ENCODE measurements at regions not wholly inside any gene's neighbourhood (a gene's known extent, or its start where the extent isn't known, plus 50 kb on each side); places are given as distances from the start of the nearest gene placed in this dataset.

- H3K9ac ChIP-seq (ENCODE audit: insufficient read depth in 1 of 2, low read length in 2 of 2) = no peak overlapping the region
- no peaks in the 10 kb centered on the region for H3K36me3 ChIP-seq (ENCODE audit: control insufficient read depth in 4 of 4, insufficient read depth in 4 of 4, low read length in 4 of 4)
- TF ChIP-seq, protein P1, sequence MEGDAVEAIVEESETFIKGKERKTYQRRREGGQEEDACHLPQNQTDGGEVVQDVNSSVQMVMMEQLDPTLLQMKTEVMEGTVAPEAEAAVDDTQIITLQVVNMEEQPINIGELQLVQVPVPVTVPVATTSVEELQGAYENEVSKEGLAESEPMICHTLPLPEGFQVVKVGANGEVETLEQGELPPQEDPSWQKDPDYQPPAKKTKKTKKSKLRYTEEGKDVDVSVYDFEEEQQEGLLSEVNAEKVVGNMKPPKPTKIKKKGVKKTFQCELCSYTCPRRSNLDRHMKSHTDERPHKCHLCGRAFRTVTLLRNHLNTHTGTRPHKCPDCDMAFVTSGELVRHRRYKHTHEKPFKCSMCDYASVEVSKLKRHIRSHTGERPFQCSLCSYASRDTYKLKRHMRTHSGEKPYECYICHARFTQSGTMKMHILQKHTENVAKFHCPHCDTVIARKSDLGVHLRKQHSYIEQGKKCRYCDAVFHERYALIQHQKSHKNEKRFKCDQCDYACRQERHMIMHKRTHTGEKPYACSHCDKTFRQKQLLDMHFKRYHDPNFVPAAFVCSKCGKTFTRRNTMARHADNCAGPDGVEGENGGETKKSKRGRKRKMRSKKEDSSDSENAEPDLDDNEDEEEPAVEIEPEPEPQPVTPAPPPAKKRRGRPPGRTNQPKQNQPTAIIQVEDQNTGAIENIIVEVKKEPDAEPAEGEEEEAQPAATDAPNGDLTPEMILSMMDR (IDR thresholded peaks at IDR 0.05; ENCODE audit: control extremely low read depth, extremely low read depth) = no peak
- peaks cover 0 to 2% (median 0%) of the 10 kb centered on the region in 4 donors for H3K9me3 ChIP-seq (ENCODE audit: control insufficient read depth in 4 of 4, insufficient read depth in 3 of 4, low read length in 3 of 4)
- no peak overlapping the region for H3K4me3 ChIP-seq
- no peak for DNase-seq
- no peak for ATAC-seq (ENCODE audit: insufficient read depth, low FRiP score)
- H3K27ac ChIP-seq (ENCODE audit: low read depth in 1 of 2, low read length in 1 of 2) = no peak overlapping the region
- 74 to 90% methylated on average over 10 of the region's 10 CpGs for WGBS, 2 donors
- H3K4me1 ChIP-seq (ENCODE audit: control insufficient read depth in 5 of 5, insufficient read depth in 5 of 5, low read length in 5 of 5) = peaks cover 0 to 19% (median 3%) of the 10 kb centered on the region in 5 donors
- H3K27me3 ChIP-seq (ENCODE audit: control insufficient read depth in 3 of 3, insufficient read depth in 3 of 3, low read length in 2 of 3) = peaks cover 0 to 15% (median 5%) of the 10 kb centered on the region in 3 donors
Measured at GRCh38 chr3:72231439-72232196, 446.7 kb upstream of the PROK2 start.

- no peak for ATAC-seq (ENCODE audit: insufficient read depth, low FRiP score)
- WGBS, 2 donors = 65 to 71% methylated on average over 1 of the region's 1 CpG
- no peaks in the 10 kb centered on the region for H3K36me3 ChIP-seq (ENCODE audit: control insufficient read depth in 4 of 4, insufficient read depth in 4 of 4, low read length in 4 of 4)
- no peak overlapping the region for H3K27ac ChIP-seq (ENCODE audit: low read depth in 1 of 2, low read length in 1 of 2)
- H3K4me3 ChIP-seq = no peak overlapping the region
- TF ChIP-seq, protein P1 (IDR thresholded peaks at IDR 0.05; ENCODE audit: control extremely low read depth, extremely low read depth) = no peak
- peaks cover 0 to 3% (median 0%) of the 10 kb centered on the region in 4 donors for H3K9me3 ChIP-seq (ENCODE audit: control insufficient read depth in 4 of 4, insufficient read depth in 3 of 4, low read length in 3 of 4)
- H3K9ac ChIP-seq (ENCODE audit: insufficient read depth in 1 of 2, low read length in 2 of 2) = no peak overlapping the region
- DNase-seq = peak; percentile 75 to 95 (median 93)
- peaks cover 0 to 19% (median 3%) of the 10 kb centered on the region in 5 donors for H3K4me1 ChIP-seq (ENCODE audit: control insufficient read depth in 5 of 5, insufficient read depth in 5 of 5, low read length in 5 of 5)
- H3K27me3 ChIP-seq (ENCODE audit: control insufficient read depth in 3 of 3, insufficient read depth in 3 of 3, low read length in 2 of 3) = peaks cover 0 to 15% (median 5%) of the 10 kb centered on the region in 3 donors
Measured at GRCh38 chr3:72230774-72231379, 445.9 kb upstream of the PROK2 start.

DNA sequence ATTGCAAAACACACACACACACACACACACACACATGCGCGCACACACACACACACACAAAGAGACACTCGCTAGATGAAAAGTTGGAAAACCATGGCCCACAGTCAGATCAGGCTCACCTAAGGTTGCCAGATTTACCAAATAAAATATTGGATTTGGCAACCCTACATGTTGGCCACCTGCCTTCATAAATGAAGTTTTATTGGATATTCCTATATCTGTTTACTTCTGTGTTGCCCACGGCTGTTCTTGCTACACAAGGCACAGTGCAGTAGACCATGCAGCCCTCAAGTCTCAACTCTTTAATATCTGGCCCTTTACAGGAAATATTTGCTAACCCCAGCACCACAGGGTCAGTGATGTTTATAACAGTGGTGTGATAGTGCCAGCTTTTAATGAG, 445.0 kb upstream of the PROK2 start:
- TF ChIP-seq, protein P1 (IDR thresholded peaks at IDR 0.05; ENCODE audit: control extremely low read depth, extremely low read depth) = no peak
- no peak for DNase-seq
- ATAC-seq (ENCODE audit: insufficient read depth, low FRiP score) = no peak
- Histone ChIP-seq H3K4me1 (ENCODE audit: control insufficient read depth in 5 of 5, insufficient read depth in 5 of 5, low read length in 5 of 5) (peaks cover 0 to 19% (median 3%) of the 10 kb centered on the region in 5 donors), H3K4me3 (no peak overlapping the region), H3K36me3 (ENCODE audit: control insufficient read depth in 4 of 4, insufficient read depth in 4 of 4, low read length in 4 of 4) (no peaks in the 10 kb centered on the region), H3K27ac (ENCODE audit: low read depth in 1 of 2, low read length in 1 of 2) (no peak overlapping the region), H3K9ac (ENCODE audit: insufficient read depth in 1 of 2, low read length in 2 of 2) (no peak overlapping the region), H3K27me3 (ENCODE audit: control insufficient read depth in 3 of 3, insufficient read depth in 3 of 3, low read length in 2 of 3) (peaks cover 0 to 15% (median 5%) of the 10 kb centered on the region in 3 donors), H3K9me3 (ENCODE audit: control insufficient read depth in 4 of 4, insufficient read depth in 3 of 4, low read length in 3 of 4) (peaks cover 0 to 12% (median under 1%) of the 10 kb centered on the region in 4 donors)
- WGBS, 2 donors = 79 to 83% methylated on average over 4 of the region's 4 CpGs
